ENCODE measurements at regions not wholly inside any gene's neighbourhood (a gene's known extent, or its start where the extent isn't known, plus 50 kb on each side); places are given as distances from the start of the nearest gene placed in this dataset.

DNA sequence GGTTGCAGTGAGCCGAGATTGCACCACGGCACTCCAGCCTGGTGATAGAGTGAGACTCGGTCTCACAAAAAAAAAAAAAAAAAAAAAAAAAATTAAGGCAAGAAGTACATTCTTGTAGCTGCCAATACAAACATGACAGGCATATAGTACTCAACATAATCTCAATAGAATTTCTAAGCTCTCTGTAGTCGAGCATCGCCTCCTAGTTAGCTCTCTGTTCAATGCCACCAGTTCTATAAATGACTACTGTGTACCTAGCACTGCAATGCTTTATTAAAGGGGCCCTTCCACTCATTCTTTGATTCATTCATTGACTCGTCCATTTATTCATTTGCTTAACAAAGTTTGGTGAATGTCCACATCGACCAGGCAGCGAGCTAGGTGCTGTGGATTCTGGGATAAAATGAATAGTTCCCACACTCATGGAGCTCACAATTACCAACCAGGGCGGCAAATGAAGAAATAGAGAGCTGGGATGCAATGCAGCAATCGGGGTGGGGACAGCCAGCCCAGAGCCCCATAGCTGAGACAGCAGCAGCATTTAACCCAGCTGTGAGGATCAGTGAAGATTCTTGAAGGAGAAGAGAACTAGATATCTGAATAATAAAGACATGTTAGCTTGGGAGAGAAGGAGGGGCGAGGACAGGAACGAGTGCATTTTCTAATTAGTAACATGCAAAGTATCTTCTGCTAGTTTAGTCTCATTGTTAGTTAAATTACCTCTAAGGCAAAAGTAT, 349.8 kb downstream of the LPIN1 start:
- Histone ChIP-seq H3K36me3 (no peaks in the 10 kb centered on the region), H3K9me3 (no peaks in the 10 kb centered on the region), H3K4me1 (no peaks in the 10 kb centered on the region), H3K4me3 (no peak overlapping the region), H3K27me3 (no peaks in the 10 kb centered on the region), H3K27ac (no peak overlapping the region)
- no peak for ATAC-seq
- TF ChIP-seq, protein P1, sequence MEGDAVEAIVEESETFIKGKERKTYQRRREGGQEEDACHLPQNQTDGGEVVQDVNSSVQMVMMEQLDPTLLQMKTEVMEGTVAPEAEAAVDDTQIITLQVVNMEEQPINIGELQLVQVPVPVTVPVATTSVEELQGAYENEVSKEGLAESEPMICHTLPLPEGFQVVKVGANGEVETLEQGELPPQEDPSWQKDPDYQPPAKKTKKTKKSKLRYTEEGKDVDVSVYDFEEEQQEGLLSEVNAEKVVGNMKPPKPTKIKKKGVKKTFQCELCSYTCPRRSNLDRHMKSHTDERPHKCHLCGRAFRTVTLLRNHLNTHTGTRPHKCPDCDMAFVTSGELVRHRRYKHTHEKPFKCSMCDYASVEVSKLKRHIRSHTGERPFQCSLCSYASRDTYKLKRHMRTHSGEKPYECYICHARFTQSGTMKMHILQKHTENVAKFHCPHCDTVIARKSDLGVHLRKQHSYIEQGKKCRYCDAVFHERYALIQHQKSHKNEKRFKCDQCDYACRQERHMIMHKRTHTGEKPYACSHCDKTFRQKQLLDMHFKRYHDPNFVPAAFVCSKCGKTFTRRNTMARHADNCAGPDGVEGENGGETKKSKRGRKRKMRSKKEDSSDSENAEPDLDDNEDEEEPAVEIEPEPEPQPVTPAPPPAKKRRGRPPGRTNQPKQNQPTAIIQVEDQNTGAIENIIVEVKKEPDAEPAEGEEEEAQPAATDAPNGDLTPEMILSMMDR (IDR thresholded peaks at IDR 0.05) = no peak
- no peak for TF ChIP-seq POLR2A (IDR thresholded peaks at IDR 0.05)
- intact Hi-C loops (cut with DNase I) = no loop called here
- WGBS, 4 donors = 86 to 87% (median 87%) methylated on average over 12 of the region's 12 CpGs
- no peak for DNase-seq

DNA sequence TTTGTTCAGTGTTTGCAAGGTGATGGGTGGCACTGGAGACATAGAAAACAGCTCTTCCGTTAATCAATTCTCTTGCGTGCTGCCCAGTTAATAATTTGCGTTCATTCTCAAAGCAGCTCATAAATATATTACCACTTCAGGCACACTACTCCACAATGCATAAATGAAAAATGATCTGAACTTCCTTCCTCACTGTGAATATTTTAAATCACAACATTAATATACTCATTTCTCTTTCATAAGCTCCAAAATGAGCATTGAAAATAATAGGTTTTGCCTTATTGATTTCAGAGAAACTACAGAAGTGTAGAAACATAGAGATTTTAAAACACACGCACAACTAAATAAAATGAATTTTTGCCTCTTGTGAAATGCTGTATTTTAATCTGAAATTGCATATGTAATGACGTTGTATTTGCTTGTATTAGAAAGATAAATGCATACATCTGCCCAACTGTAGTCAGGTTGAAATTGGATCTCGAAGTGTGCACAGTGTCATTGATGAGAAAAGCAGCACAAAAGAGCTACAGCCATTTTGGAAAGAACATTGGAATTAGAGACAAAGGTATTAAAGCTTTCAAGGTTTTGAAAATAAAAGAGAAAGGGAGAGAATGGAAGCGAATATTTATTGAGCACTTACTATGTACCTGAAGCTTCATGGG, 350.5 kb downstream of the LPIN1 start:
- no peak overlapping the region for H3K4me3 ChIP-seq
- no peaks in the 10 kb centered on the region for H3K27me3 ChIP-seq
- ATAC-seq (no peak), DNase-seq (no peak)
- no peaks in the 10 kb centered on the region for H3K4me1 ChIP-seq
- no peaks in the 10 kb centered on the region for H3K9me3 ChIP-seq
- TF ChIP-seq, protein P1 (IDR thresholded peaks at IDR 0.05) = no peak
- TF ChIP-seq POLR2A (IDR thresholded peaks at IDR 0.05) = no peak
- no peaks in the 10 kb centered on the region for H3K36me3 ChIP-seq
- intact Hi-C loops (cut with DNase I) = no loop called here
- H3K27ac ChIP-seq = no peak overlapping the region
- WGBS, 4 donors = 85 to 93% (median 89%) methylated on average over 7 of the region's 7 CpGs

DNA sequence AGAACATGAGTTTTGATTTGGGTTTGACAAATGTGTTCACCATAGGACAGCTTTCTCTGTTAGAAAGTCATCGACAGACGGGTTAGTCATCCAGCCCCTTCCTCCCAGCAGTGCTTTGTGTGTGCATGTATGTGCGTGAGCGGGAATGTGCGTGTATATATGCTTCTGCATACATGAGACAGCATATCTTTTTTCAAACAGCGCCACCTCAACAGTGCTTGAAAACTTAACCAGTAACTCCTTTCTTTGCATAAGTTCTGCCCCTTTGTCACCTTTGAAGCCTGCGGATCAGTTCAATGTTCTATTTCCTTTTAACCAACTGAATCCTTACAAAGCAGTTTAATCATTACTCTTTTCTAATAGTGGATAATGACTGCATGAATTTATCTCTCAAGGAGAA, 351.4 kb downstream of the LPIN1 start:
- WGBS, 4 donors = 93 to 95% (median 95%) methylated on average over 7 of the region's 7 CpGs

DNA sequence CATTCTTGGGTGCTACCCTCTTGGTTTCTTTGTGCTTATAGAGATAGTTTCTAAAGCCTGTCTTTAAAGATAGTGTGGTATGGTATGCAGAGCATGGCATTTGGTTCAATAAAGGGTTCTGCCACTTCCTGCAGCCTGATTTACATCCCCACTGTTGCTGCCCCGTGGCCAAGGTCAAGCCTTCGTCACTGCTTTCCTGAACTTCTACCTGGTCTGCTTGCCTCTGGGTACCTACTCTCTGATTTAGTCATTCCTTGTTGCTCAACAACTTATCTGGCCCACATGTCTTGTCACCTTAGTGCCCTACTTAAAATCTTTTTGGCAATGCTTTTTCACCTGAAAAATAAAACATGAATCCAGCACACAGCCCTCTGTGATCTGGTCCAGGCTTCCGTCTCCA, 352.9 kb downstream of the LPIN1 start:
- DNase-seq (no peak), ATAC-seq (no peak)
- TF ChIP-seq, protein P1 (IDR thresholded peaks at IDR 0.05) = no peak
- TF ChIP-seq POLR2A (IDR thresholded peaks at IDR 0.05) = no peak
- Histone ChIP-seq H3K4me3 (no peak overlapping the region), H3K27me3 (no peaks in the 10 kb centered on the region), H3K36me3 (no peaks in the 10 kb centered on the region), H3K9me3 (no peaks in the 10 kb centered on the region), H3K27ac (no peak overlapping the region), H3K4me1 (no peaks in the 10 kb centered on the region)
- intact Hi-C loops (cut with DNase I) = no loop called here
- WGBS, 4 donors = 88 to 95% (median 91%) methylated on average over 3 of the region's 3 CpGs

More for the DNA sequence above, 351.4 kb downstream of the LPIN1 start:
- no peak for TF ChIP-seq POLR2A (IDR thresholded peaks at IDR 0.05)
- TF ChIP-seq, protein P1 (IDR thresholded peaks at IDR 0.05) = no peak
- intact Hi-C loops (cut with DNase I) = no loop called here
- no peaks in the 10 kb centered on the region for H3K27me3 ChIP-seq
- H3K27ac ChIP-seq = no peak overlapping the region
- H3K9me3 ChIP-seq = no peaks in the 10 kb centered on the region
- ATAC-seq (no peak), DNase-seq (no peak)
- no peak overlapping the region for H3K4me3 ChIP-seq
- no peaks in the 10 kb centered on the region for H3K4me1 ChIP-seq
- no peaks in the 10 kb centered on the region for H3K36me3 ChIP-seq
